ENCODE measurements at regions not wholly inside any gene's neighbourhood (a gene's known extent, or its start where the extent isn't known, plus 50 kb on each side); places are given as distances from the start of the nearest gene placed in this dataset.

DNA sequence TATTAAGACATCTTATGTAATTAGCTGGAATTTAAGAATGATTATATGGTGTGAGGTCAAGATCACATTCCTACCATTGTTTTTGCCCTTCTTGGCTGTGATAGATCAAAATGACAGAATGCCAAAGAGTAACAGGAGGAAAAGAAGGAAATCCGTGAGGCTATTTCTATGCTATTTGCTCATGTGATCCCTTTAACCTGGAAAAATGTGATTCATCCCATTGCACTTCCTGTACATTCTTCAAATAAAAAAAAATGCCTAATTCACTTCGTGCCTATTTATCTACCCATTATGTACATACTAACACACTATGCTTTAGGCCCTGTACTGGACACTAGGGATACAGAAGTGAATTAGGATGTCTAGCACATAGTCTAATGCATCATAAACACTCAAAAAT, 154.1 kb upstream of the PAPPA start:
- POLR2A ChIA-PET (ENCODE audit: low non-redundant PET), result no interaction called here
- TF ChIP-seq CTCF (conservative IDR thresholded peaks at IDR 0.05; ENCODE audit: low read depth), result no peak
- H3K27ac ChIP-seq, result no peak overlapping the region
- CTCF ChIA-PET, result interaction anchor here (0.5 to 1.4 kb wide), 2 partner anchors 12 to 162 kb away, joined by 4 to 5 read pairs; no protein-coding TSS in a partner anchor
- peak; percentile 52 for DNase-seq (ENCODE audit: low spot score)

GRCh38 chr9:116000748-116001329, 152.8 kb upstream of the PAPPA start:
- no peak for DNase-seq (ENCODE audit: low spot score)
- no peak overlapping the region for H3K27ac ChIP-seq
- CTCF ChIA-PET, result interaction anchor here (0.7 to 1.4 kb wide), 2 partner anchors 11 to 126 kb away, joined by 4 read pairs; no protein-coding TSS in a partner anchor
- POLR2A ChIA-PET (ENCODE audit: low non-redundant PET), result no interaction called here
- peak; percentile 60 for TF ChIP-seq CTCF (conservative IDR thresholded peaks at IDR 0.05; ENCODE audit: low read depth)

DNA sequence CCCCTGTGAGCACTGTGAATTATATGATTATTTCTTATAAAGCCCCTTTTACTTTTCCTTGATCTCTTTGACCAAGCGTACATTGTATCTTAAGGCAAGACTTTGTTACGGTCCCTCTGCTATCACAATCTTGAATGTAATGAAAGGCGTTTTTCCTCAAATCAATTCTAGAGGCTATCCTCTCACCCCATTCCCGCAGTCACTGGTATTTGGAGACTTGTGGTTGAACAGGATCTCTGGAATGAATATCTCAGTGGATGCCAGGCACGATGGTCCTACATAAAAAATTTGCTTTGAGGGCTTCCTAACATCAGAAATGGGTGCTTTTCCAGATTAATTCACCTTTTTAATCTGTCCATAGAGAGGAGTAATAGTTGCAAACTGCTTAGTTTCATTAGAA, 151.4 kb upstream of the PAPPA start:
- CTCF ChIA-PET, result interaction anchor here (0.6 kb wide), 1 partner anchor 164 kb away, joined by 3 read pairs; no protein-coding TSS in a partner anchor
- no peak for DNase-seq (ENCODE audit: low spot score)
- no peak overlapping the region for H3K27ac ChIP-seq
- POLR2A ChIA-PET (ENCODE audit: low non-redundant PET), result interaction anchor here (1.0 kb wide), 1 partner anchor 99 kb away, joined by 3 read pairs; no protein-coding TSS in a partner anchor
- no peak for TF ChIP-seq CTCF (conservative IDR thresholded peaks at IDR 0.05; ENCODE audit: low read depth)

GRCh38 chr9:116002624-116003023, 151.0 kb upstream of the PAPPA start:
- no peak for TF ChIP-seq CTCF (conservative IDR thresholded peaks at IDR 0.05; ENCODE audit: low read depth)
- peak; percentile 49 for DNase-seq (ENCODE audit: low spot score)
- POLR2A ChIA-PET (ENCODE audit: low non-redundant PET), result interaction anchor here (1.0 kb wide), 1 partner anchor 99 kb away, joined by 3 read pairs; no protein-coding TSS in a partner anchor
- peak overlapping the region; percentile 43 for H3K27ac ChIP-seq
- CTCF ChIA-PET, result interaction anchor here (0.6 kb wide), 2 partner anchors 163 to 177 kb away, joined by 3 read pairs; no protein-coding TSS in a partner anchor

DNA sequence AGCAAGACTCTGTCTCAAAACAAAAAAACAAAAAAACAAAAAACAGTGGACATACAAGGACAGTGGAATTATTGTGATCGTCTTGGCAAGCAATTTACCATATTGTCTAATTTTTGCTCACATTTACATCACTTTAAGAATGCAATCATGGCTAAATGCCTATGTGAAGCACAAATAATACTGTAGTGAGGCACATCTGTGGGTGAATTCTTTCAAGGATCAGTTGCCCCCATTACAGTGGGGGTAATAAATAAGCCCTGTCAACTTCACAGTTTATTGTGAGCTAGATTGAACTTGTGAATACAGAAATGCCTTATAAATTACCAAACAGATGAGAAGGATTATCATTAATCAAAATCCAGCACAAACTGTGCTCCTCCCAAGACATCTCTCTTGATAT, 150.2 kb upstream of the PAPPA start:
- DNase-seq (ENCODE audit: low spot score), result no peak
- H3K27ac ChIP-seq, result peak overlapping the region; percentile 43; the same call in 1 of the 2 replicates
- CTCF ChIA-PET, result interaction anchor here (0.6 kb wide), 1 partner anchor 177 kb away, joined by 3 read pairs; no protein-coding TSS in a partner anchor
- TF ChIP-seq CTCF (conservative IDR thresholded peaks at IDR 0.05; ENCODE audit: low read depth), result no peak
- POLR2A ChIA-PET (ENCODE audit: low non-redundant PET), result interaction anchor here (1.0 kb wide), 1 partner anchor 98 kb away, joined by 3 read pairs; no protein-coding TSS in a partner anchor

DNA sequence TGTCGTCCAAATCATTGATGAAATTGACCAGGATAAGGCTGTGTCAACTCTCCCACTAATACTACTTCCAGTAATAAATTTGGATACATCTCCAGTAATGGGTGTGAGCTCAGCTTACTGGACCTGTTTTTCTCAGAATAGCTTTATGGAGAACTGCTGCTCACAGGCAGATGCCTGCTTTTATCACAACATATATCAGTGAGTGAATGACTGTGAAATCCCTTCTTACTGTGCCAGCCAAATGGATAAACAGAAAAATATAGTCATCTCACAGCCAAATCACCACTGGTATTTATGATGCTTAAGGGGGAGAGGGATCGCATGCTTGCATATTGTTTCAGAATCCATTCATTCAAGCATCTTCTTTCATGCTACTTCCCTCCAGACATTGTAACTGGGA, 148.4 kb upstream of the PAPPA start:
- no peak for TF ChIP-seq CTCF (conservative IDR thresholded peaks at IDR 0.05; ENCODE audit: low read depth)
- DNase-seq (ENCODE audit: low spot score), result no peak

More for the DNA sequence above, 148.4 kb upstream of the PAPPA start:
- ChIA-PET POLR2A (ENCODE audit: low non-redundant PET) (no interaction called here), CTCF (no interaction called here)
- H3K27ac ChIP-seq, result no peak overlapping the region

Measured in RWPE1 (cell line).